ENCODE measurements at regions not wholly inside any gene's neighbourhood (a gene's known extent, or its start where the extent isn't known, plus 50 kb on each side); places are given as distances from the start of the nearest gene placed in this dataset.

GRCh38 chr2:172375251-172375650, 52.1 kb upstream of the ITGA6 start:
- no peak for TF ChIP-seq CTCF (IDR thresholded peaks at IDR 0.05; ENCODE audit: poor library complexity)
- no peak for TF ChIP-seq EZH2 (IDR thresholded peaks at IDR 0.05; ENCODE audit: borderline replicate concordance)
